ENCODE measurements at regions not wholly inside any gene's neighbourhood (a gene's known extent, or its start where the extent isn't known, plus 50 kb on each side); places are given as distances from the start of the nearest gene placed in this dataset.

GRCh38 chr7:37524056-37524455 is 75.4 kb upstream of the ELMO1 start:
- Histone ChIP-seq H4K8ac (ENCODE audit: low read depth, low read length) (no peak overlapping the region), H3K18ac (ENCODE audit: low read length) (no peak overlapping the region), H2AFZ (ENCODE audit: insufficient read depth, low read length, poor library complexity) (no peak overlapping the region), H3K14ac (ENCODE audit: low read length) (no peak overlapping the region), H2BK5ac (ENCODE audit: low read depth, low read length, poor library complexity) (no peak overlapping the region), H3K9ac (ENCODE audit: low read length) (no peak overlapping the region), H3K4me1 (ENCODE audit: control insufficient read depth in 1 of 2, insufficient read depth in 2 of 2, low read length in 2 of 2) (no peaks in the 10 kb centered on the region), H3K4ac (ENCODE audit: low read depth, low read length) (no peak overlapping the region), H3K79me1 (ENCODE audit: low read length) (no peaks in the 10 kb centered on the region), H3K27me3 (ENCODE audit: insufficient read depth, low read length) (no peaks in the 10 kb centered on the region), H2AK5ac (ENCODE audit: low read length) (no peak overlapping the region), H3K4me2 (ENCODE audit: low read length) (no peak overlapping the region), H2BK12ac (ENCODE audit: low read length) (no peak overlapping the region), H3K9me3 (ENCODE audit: insufficient read depth, low read depth, low read length) (no peaks in the 10 kb centered on the region), H3K27ac (ENCODE audit: low read depth, low read length) (no peak overlapping the region), H3K79me2 (ENCODE audit: control insufficient read depth, insufficient read depth, low read length, poor library complexity) (no peaks in the 10 kb centered on the region), H4K12ac (ENCODE audit: low read depth, low read length) (no peak overlapping the region), H3K23ac (ENCODE audit: low read length) (no peak overlapping the region), H3K4me3 (ENCODE audit: low read depth, low read length) (no peak overlapping the region), H2BK120ac (ENCODE audit: insufficient read depth, low read length, poor library complexity) (no peak overlapping the region), H3K36me3 (ENCODE audit: control insufficient read depth in 1 of 2, insufficient read depth in 2 of 2, low read length in 2 of 2) (no peaks in the 10 kb centered on the region), H4K91ac (ENCODE audit: low read depth, low read length) (no peak overlapping the region)
- no CpG with 5 or more reads among the region's 4 CpGs for WGBS (ENCODE audit: extremely low coverage, insufficient coverage, insufficient read length)
- peak; percentile 6 to 56 for DNase-seq

- no peak overlapping the region for H3K9ac ChIP-seq (ENCODE audit: low read length)
- no peak overlapping the region for H2BK120ac ChIP-seq (ENCODE audit: insufficient read depth, low read length, poor library complexity)
- H3K23ac ChIP-seq (ENCODE audit: low read length): no peak overlapping the region
- no peak overlapping the region for H2AFZ ChIP-seq (ENCODE audit: insufficient read depth, low read length, poor library complexity)
- no peak overlapping the region for H3K4me2 ChIP-seq (ENCODE audit: low read length)
- WGBS (ENCODE audit: extremely low coverage, insufficient coverage, insufficient read length): no CpG with 5 or more reads among the region's 2 CpGs
- no peaks in the 10 kb centered on the region for H3K36me3 ChIP-seq (ENCODE audit: control insufficient read depth in 1 of 2, insufficient read depth in 2 of 2, low read length in 2 of 2)
- no peaks in the 10 kb centered on the region for H3K4me1 ChIP-seq (ENCODE audit: control insufficient read depth in 1 of 2, insufficient read depth in 2 of 2, low read length in 2 of 2)
- no peak overlapping the region for H2BK5ac ChIP-seq (ENCODE audit: low read depth, low read length, poor library complexity)
- H3K27me3 ChIP-seq (ENCODE audit: insufficient read depth, low read length): no peaks in the 10 kb centered on the region
- H3K4ac ChIP-seq (ENCODE audit: low read depth, low read length): no peak overlapping the region
- H4K91ac ChIP-seq (ENCODE audit: low read depth, low read length): no peak overlapping the region
- H3K18ac ChIP-seq (ENCODE audit: low read length): no peak overlapping the region
- no peak overlapping the region for H2AK5ac ChIP-seq (ENCODE audit: low read length)
- H3K14ac ChIP-seq (ENCODE audit: low read length): no peak overlapping the region
- H4K12ac ChIP-seq (ENCODE audit: low read depth, low read length): no peak overlapping the region
- H3K9me3 ChIP-seq (ENCODE audit: insufficient read depth, low read depth, low read length): no peaks in the 10 kb centered on the region
- H3K79me1 ChIP-seq (ENCODE audit: low read length): no peaks in the 10 kb centered on the region
- H3K27ac ChIP-seq (ENCODE audit: low read depth, low read length): no peak overlapping the region
- no peak overlapping the region for H4K8ac ChIP-seq (ENCODE audit: low read depth, low read length)
- no peak overlapping the region for H3K4me3 ChIP-seq (ENCODE audit: low read depth, low read length)
- no peak for DNase-seq
- no peak overlapping the region for H2BK12ac ChIP-seq (ENCODE audit: low read length)
- H3K79me2 ChIP-seq (ENCODE audit: control insufficient read depth, insufficient read depth, low read length, poor library complexity): no peaks in the 10 kb centered on the region
These were observed 76.1 kb upstream of the ELMO1 start for GRCh38 chr7:37524797-37525196.

GRCh38 chr7:37526623-37527022 is 78.0 kb upstream of the ELMO1 start:
- Histone ChIP-seq H3K27me3 (ENCODE audit: insufficient read depth, low read length) (no peaks in the 10 kb centered on the region), H2AK5ac (ENCODE audit: low read length) (no peak overlapping the region), H3K79me1 (ENCODE audit: low read length) (no peaks in the 10 kb centered on the region), H3K9me3 (ENCODE audit: insufficient read depth, low read depth, low read length) (no peaks in the 10 kb centered on the region), H2AFZ (ENCODE audit: insufficient read depth, low read length, poor library complexity) (no peak overlapping the region), H3K18ac (ENCODE audit: low read length) (no peak overlapping the region), H4K91ac (ENCODE audit: low read depth, low read length) (no peak overlapping the region), H3K4me2 (ENCODE audit: low read length) (no peak overlapping the region), H3K4ac (ENCODE audit: low read depth, low read length) (no peak overlapping the region), H2BK12ac (ENCODE audit: low read length) (no peak overlapping the region), H3K36me3 (ENCODE audit: control insufficient read depth in 1 of 2, insufficient read depth in 2 of 2, low read length in 2 of 2) (no peaks in the 10 kb centered on the region), H3K4me1 (ENCODE audit: control insufficient read depth in 1 of 2, insufficient read depth in 2 of 2, low read length in 2 of 2) (no peaks in the 10 kb centered on the region), H3K9ac (ENCODE audit: low read length) (no peak overlapping the region), H4K8ac (ENCODE audit: low read depth, low read length) (no peak overlapping the region), H4K12ac (ENCODE audit: low read depth, low read length) (no peak overlapping the region), H2BK5ac (ENCODE audit: low read depth, low read length, poor library complexity) (no peak overlapping the region), H3K27ac (ENCODE audit: low read depth, low read length) (no peak overlapping the region), H3K23ac (ENCODE audit: low read length) (no peak overlapping the region), H3K4me3 (ENCODE audit: low read depth, low read length) (no peak overlapping the region), H2BK120ac (ENCODE audit: insufficient read depth, low read length, poor library complexity) (no peak overlapping the region), H3K14ac (ENCODE audit: low read length) (no peak overlapping the region), H3K79me2 (ENCODE audit: control insufficient read depth, insufficient read depth, low read length, poor library complexity) (no peaks in the 10 kb centered on the region)
- WGBS (ENCODE audit: extremely low coverage, insufficient coverage, insufficient read length): no CpG with 5 or more reads among the region's 4 CpGs
- DNase-seq: no peak

- peak overlapping the region; percentile 5 for H3K23ac ChIP-seq (ENCODE audit: low read length)
- no peaks in the 10 kb centered on the region for H3K9me3 ChIP-seq (ENCODE audit: insufficient read depth, low read depth, low read length)
- H4K91ac ChIP-seq (ENCODE audit: low read depth, low read length): no peak overlapping the region
- DNase-seq: no peak
- no peak overlapping the region for H2AK5ac ChIP-seq (ENCODE audit: low read length)
- H4K12ac ChIP-seq (ENCODE audit: low read depth, low read length): no peak overlapping the region
- no peaks in the 10 kb centered on the region for H3K79me1 ChIP-seq (ENCODE audit: low read length)
- H3K14ac ChIP-seq (ENCODE audit: low read length): no peak overlapping the region
- H3K27me3 ChIP-seq (ENCODE audit: insufficient read depth, low read length): no peaks in the 10 kb centered on the region
- no peak overlapping the region for H2BK5ac ChIP-seq (ENCODE audit: low read depth, low read length, poor library complexity)
- no peak overlapping the region for H3K18ac ChIP-seq (ENCODE audit: low read length)
- no peaks in the 10 kb centered on the region for H3K79me2 ChIP-seq (ENCODE audit: control insufficient read depth, insufficient read depth, low read length, poor library complexity)
- no peaks in the 10 kb centered on the region for H3K36me3 ChIP-seq (ENCODE audit: control insufficient read depth in 1 of 2, insufficient read depth in 2 of 2, low read length in 2 of 2)
- no peak overlapping the region for H3K4ac ChIP-seq (ENCODE audit: low read depth, low read length)
- H4K8ac ChIP-seq (ENCODE audit: low read depth, low read length): no peak overlapping the region
- no peak overlapping the region for H2BK12ac ChIP-seq (ENCODE audit: low read length)
- no peak overlapping the region for H2BK120ac ChIP-seq (ENCODE audit: insufficient read depth, low read length, poor library complexity)
- H3K27ac ChIP-seq (ENCODE audit: low read depth, low read length): no peak overlapping the region
- no peak overlapping the region for H3K4me3 ChIP-seq (ENCODE audit: low read depth, low read length)
- H3K4me2 ChIP-seq (ENCODE audit: low read length): no peak overlapping the region
- H3K9ac ChIP-seq (ENCODE audit: low read length): no peak overlapping the region
- WGBS (ENCODE audit: extremely low coverage, insufficient coverage, insufficient read length): no CpG with 5 or more reads among the region's 4 CpGs
- H2AFZ ChIP-seq (ENCODE audit: insufficient read depth, low read length, poor library complexity): no peak overlapping the region
- H3K4me1 ChIP-seq (ENCODE audit: control insufficient read depth in 1 of 2, insufficient read depth in 2 of 2, low read length in 2 of 2): no peaks in the 10 kb centered on the region
These were observed 78.4 kb upstream of the ELMO1 start for GRCh38 chr7:37527109-37527508.

Measured in trophoblast cell (in vitro differentiated cells and primary cell).